K562 (cell line): ENCODE measurements at regions not wholly inside any gene's neighbourhood (a gene's known extent, or its start where the extent isn't known, plus 50 kb on each side); places are given as distances from the start of the nearest gene placed in this dataset.

Source experiments
- ATAC-seq: fragments of 200-7000 bp; cut with Tn5 transposase; 3 replicates; pipeline ENCODE4 v1.9.1; 2020; ENCODE audit warnings: moderate library complexity
- BruUV-seq: library from RNA; stranded (reverse); fragments of 400-500 nt; replicated peaks from 2 replicates; lab custom pipeline; 2021; lab: Mats Ljungman, UMichigan
- CTCF ChIA-PET: fragments of 300-600 bp; formaldehyde crosslinking; extraction: SDS; loops from one replicate; lab custom pipeline; 2021; ENCODE audit warnings: low intra/inter-chr PET ratio; lab: Yijun Ruan, JAX
- POLR2A ChIA-PET: fragments of 300-600, 350-650 bp; sonication (Branson Sonifier 250); formaldehyde crosslinking; extraction: SDS; loops from one replicate; lab custom pipeline; 2021; ENCODE audit warnings: antibody characterized with exemption, inconsistent platforms; lab: Yijun Ruan, JAX
- DNase-seq, 4 experiments: peaks; one replicate each; pipeline versions ENCODE4 v3.0.0 to v3.0.0-alpha.2; 2011 to 2018; ENCODE audit warnings: low spot score in 3 of 4, mixed read lengths in 3 of 4; ENCODE audit errors: extremely low read depth in 1 of 4
- FAIRE-seq: peaks from 2 replicates; lab custom pipeline; 2011; peaks lifted over from hg19 to GRCh38; lab: Jason Lieb, UNC
- H2AFZ ChIP-seq: 2 replicates; pipeline ENCODE4 v1.6.0; 2011; ENCODE audit warnings: low read depth, low read length, control low read depth, inconsistent platforms
- H3K27ac ChIP-seq: fragments of 200-600 bp; 3 replicates; pipeline ENCODE4 v1.8.0; 2011; ENCODE audit warnings: low read depth, mild to moderate bottlenecking, control low read depth, inconsistent platforms, low read length, moderate library complexity, mixed read lengths; ENCODE audit errors: extremely low read depth
- H3K27me3 ChIP-seq, 2 experiments: fragments of 300-600 bp in 1 of 2; 2 replicates in 1 of 2; 3 replicates in 1 of 2; pipeline versions ENCODE4 v1.6.0 to v1.8.0; 2011; ENCODE audit warnings: inconsistent platforms in 2 of 2, low read length in 2 of 2, mild to moderate bottlenecking in 1 of 2, mixed read lengths in 1 of 2, moderate library complexity in 1 of 2; ENCODE audit not compliant: control insufficient read depth in 2 of 2, insufficient read depth in 2 of 2
- H3K36me3 ChIP-seq: fragments of 300-600 bp; 3 replicates; pipeline ENCODE4 v1.8.0; 2011; ENCODE audit warnings: mild to moderate bottlenecking, low read length, inconsistent platforms; ENCODE audit not compliant: control insufficient read depth, insufficient read depth
- H3K4me1 ChIP-seq, 2 experiments: fragments of 200-600 bp in 1 of 2; replicated peaks in 1 of 2; 2 replicates in 1 of 2; 3 replicates in 1 of 2; pipeline versions ENCODE4 v1.5.1 to v1.8.0; 2011; ENCODE audit warnings: inconsistent platforms in 2 of 2, low read length in 2 of 2, mild to moderate bottlenecking in 1 of 2, mixed read lengths in 1 of 2, moderate library complexity in 1 of 2; ENCODE audit not compliant: control insufficient read depth in 2 of 2, insufficient read depth in 2 of 2
- H3K4me2 ChIP-seq: 2 replicates; pipeline ENCODE4 v1.6.1; 2011; ENCODE audit warnings: low read length, control low read depth, inconsistent platforms, mixed read lengths; ENCODE audit not compliant: insufficient read depth
- H3K4me3 ChIP-seq: fragments of 200-600 bp; sonication (generic), shearing (Covaris generic); 2 replicates; pipeline ENCODE4 v1.5.1; 2016; ENCODE audit warnings: control low read depth, inconsistent platforms
- H3K79me2 ChIP-seq: fragments of 200-600 bp; 3 replicates; pipeline ENCODE4 v1.8.0; 2011; ENCODE audit warnings: low read length, inconsistent platforms; ENCODE audit not compliant: control insufficient read depth, insufficient read depth
- H3K9ac ChIP-seq, 2 experiments: 2 replicates each; pipeline versions ENCODE4 v1.6.0 to v1.6.1; 2011; ENCODE audit warnings: low read depth in 2 of 2, low read length in 2 of 2, control low read depth in 1 of 2, inconsistent platforms in 1 of 2, mild to moderate bottlenecking in 1 of 2, mixed read lengths in 1 of 2; ENCODE audit not compliant: insufficient read depth in 1 of 2
- H3K9me1 ChIP-seq: one replicate; pipeline ENCODE4 v1.6.0; 2011; ENCODE audit warnings: inconsistent platforms, mild to moderate bottlenecking, low read length, moderate library complexity; ENCODE audit not compliant: control insufficient read depth, insufficient read depth
- H3K9me3 ChIP-seq: replicated peaks from 2 replicates; pipeline ENCODE4 v1.5.1; 2011; ENCODE audit warnings: low read depth, low read length, inconsistent platforms; ENCODE audit not compliant: control insufficient read depth, insufficient read depth
- H4K20me1 ChIP-seq: replicated peaks from 2 replicates; pipeline ENCODE4 v1.6.1; 2011; ENCODE audit warnings: low read length, inconsistent platforms, mixed read lengths; ENCODE audit not compliant: control insufficient read depth, insufficient read depth
- ATF1 ChIP-seq, 2 experiments: fragments of 450-650 bp in 1 of 2; IDR thresholded peaks; 2 replicates each; pipeline ENCODE4 v1.6.1; 2016; ENCODE audit warnings: missing compliant biosample characterization in 1 of 2, missing genetic modification characterization in 1 of 2
- ATF2 ChIP-seq: sonication (generic); formaldehyde crosslinking; IDR thresholded peaks from 2 replicates; pipeline ENCODE4 v1.8.1; 2022; ENCODE audit warnings: missing genetic modification reagents
- BRD9 ChIP-seq: fragments of 450-650 bp; IDR thresholded peaks from 2 replicates; pipeline ENCODE4 v1.6.1; 2018; ENCODE audit warnings: low read depth; ENCODE audit not compliant: partially characterized antibody
- CAMTA2 ChIP-seq: fragments of 250-450 bp; sonication (Bioruptor Pico); conservative IDR thresholded peaks from 2 replicates; pipeline ENCODE4 v1.5.1; 2022
- HMG20B ChIP-seq: fragments of 250-450 bp; sonication (Bioruptor Pico); IDR thresholded peaks from 2 replicates; pipeline ENCODE4 v1.5.0; 2021; ENCODE audit warnings: mild to moderate bottlenecking
- KAT7 ChIP-seq: sonication (generic); formaldehyde crosslinking; IDR thresholded peaks from 2 replicates; pipeline ENCODE4 v1.8.0; 2022; ENCODE audit warnings: missing genetic modification reagents, mild to moderate bottlenecking, borderline replicate concordance
- NR2C1 ChIP-seq, 2 experiments: fragments of 450-650 bp; IDR thresholded peaks; 2 replicates each; pipeline ENCODE4 v1.6.1; 2017; ENCODE audit warnings: mild to moderate bottlenecking in 2 of 2, antibody characterized with exemption in 1 of 2, inconsistent platforms in 1 of 2, missing compliant biosample characterization in 1 of 2, missing genetic modification characterization in 1 of 2
- NR2F6 ChIP-seq: fragments of 450-650 bp; formaldehyde crosslinking; IDR thresholded peaks from 2 replicates; pipeline ENCODE4 v1.4.0; 2020; ENCODE audit warnings: mild to moderate bottlenecking
- NR3C1 ChIP-seq: sonication (generic); formaldehyde crosslinking; IDR thresholded peaks from 2 replicates; pipeline ENCODE4 v1.8.1; 2022; ENCODE audit warnings: missing genetic modification reagents
- NR4A1 ChIP-seq, 2 experiments: fragments of 250-450 bp in 1 of 2; fragments of 450-650 bp in 1 of 2; sonication (Bioruptor Pico) in 1 of 2; IDR thresholded peaks; 2 replicates each; pipeline versions ENCODE4 v1.4.0 to v1.6.1; 2016 to 2020; ENCODE audit warnings: mild to moderate bottlenecking in 2 of 2, missing compliant biosample characterization in 1 of 2, missing genetic modification characterization in 1 of 2, moderate library complexity in 1 of 2
- SP2 ChIP-seq: IDR thresholded peaks from 2 replicates; pipeline ENCODE4 v1.6.1; 2011; ENCODE audit warnings: mild to moderate bottlenecking, low read depth, low read length, moderate library complexity; ENCODE audit not compliant: poor library complexity, severe bottlenecking; ENCODE audit errors: extremely low read depth
- ZNF717 ChIP-seq: fragments of 250-450 bp; sonication (Bioruptor Pico); IDR thresholded peaks from 2 replicates; pipeline ENCODE4 v1.5.0; 2021
- ZSCAN32 ChIP-seq: fragments of 450-650 bp; formaldehyde crosslinking; IDR thresholded peaks from 2 replicates; pipeline ENCODE4 v1.4.0; 2020; ENCODE audit warnings: mild to moderate bottlenecking, moderate library complexity
- WGBS: fragments of 100-300 bp; shearing (Covaris generic); methylation state at CpG from one replicate; pipeline ENCODE4 v1.1.6; 2016; ENCODE audit warnings: low coverage, mixed read lengths; ENCODE audit not compliant: insufficient coverage; ENCODE audit errors: missing lambda C conversion rate; 5-methylcytosine and 5-hydroxymethylcytosine counted together
- in situ Hi-C: fragments of 300-500 bp; cut with MboI; formaldehyde crosslinking; loops from 4 replicates; pipeline ENCODE4 v1.15.0; 2018; ENCODE audit warnings: inconsistent platforms, mixed read lengths
- intact Hi-C: fragments of 100-400 bp; cut with micrococcal nuclease; formaldehyde crosslinking; loops from 2 replicates; pipeline ENCODE4 v1.14.2; 2022
- TF ChIP-seq, protein P1 (sequence below): fragments of 450-650 bp; formaldehyde crosslinking; IDR thresholded peaks from 2 replicates; pipeline ENCODE4 v1.4.0; 2020; ENCODE audit warnings: mild to moderate bottlenecking, mixed read lengths

DNA sequence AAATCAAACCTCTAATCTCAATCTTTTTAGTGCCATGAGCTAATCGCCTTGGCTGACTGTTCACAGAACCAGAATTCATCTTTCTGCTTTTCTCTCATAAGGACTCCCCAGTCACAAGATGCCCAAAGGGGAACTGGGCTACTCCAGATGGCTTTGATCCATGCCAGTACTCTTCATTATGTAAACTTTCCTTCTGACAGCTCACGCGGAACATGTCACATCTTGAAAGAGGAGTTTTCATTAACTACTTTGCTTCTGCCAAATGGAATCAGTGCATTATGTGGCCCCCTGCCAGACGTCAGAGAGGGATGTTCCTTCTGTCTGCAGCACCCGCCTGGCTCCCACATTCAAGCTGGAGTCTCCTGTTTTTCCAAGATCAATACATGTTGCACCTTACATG is 142.1 kb upstream of the NMUR2 start:
- no TSS peak for BruUV-seq
- FAIRE-seq (no peak), ATAC-seq (no peak), DNase-seq (no peak)
- Histone ChIP-seq H3K27ac (no peak overlapping the region), H3K4me2 (no peak overlapping the region), H3K9me3 (no peaks in the 10 kb centered on the region), H3K4me3 (no peak overlapping the region), H4K20me1 (no peaks in the 10 kb centered on the region), H3K36me3 (no peaks in the 10 kb centered on the region), H3K9ac (no peak overlapping the region), H3K27me3 (no peaks in the 10 kb centered on the region), H2AFZ (no peak overlapping the region), H3K9me1 (no peaks in the 10 kb centered on the region), H3K79me2 (no peaks in the 10 kb centered on the region), H3K4me1 (no peaks in the 10 kb centered on the region)
- POLR2A ChIA-PET: no interaction called here
- intact Hi-C loops: no loop called here
- 2% methylated on average over 5 of the region's 5 CpGs for WGBS
- TF ChIP-seq ATF1 (CRISPR knock-in tag; IDR thresholded peaks at IDR 0.05) (no peak), ATF1 (tag; IDR thresholded peaks at IDR 0.05) (no peak), SP2 (no peak)
- TF ChIP-seq, protein P1, sequence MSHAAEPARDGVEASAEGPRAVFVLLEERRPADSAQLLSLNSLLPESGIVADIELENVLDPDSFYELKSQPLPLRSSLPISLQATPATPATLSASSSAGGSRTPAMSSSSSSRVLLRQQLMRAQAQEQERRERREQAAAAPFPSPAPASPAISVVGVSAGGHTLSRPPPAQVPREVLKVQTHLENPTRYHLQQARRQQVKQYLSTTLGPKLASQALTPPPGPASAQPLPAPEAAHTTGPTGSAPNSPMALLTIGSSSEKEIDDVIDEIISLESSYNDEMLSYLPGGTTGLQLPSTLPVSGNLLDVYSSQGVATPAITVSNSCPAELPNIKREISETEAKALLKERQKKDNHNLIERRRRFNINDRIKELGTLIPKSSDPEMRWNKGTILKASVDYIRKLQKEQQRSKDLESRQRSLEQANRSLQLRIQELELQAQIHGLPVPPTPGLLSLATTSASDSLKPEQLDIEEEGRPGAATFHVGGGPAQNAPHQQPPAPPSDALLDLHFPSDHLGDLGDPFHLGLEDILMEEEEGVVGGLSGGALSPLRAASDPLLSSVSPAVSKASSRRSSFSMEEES (CRISPR knock-in tag): no peak
- in situ Hi-C loops: no loop called here
- CTCF ChIA-PET: no interaction called here

- CTCF ChIA-PET: no interaction called here
- H3K9me3 ChIP-seq: no peaks in the 10 kb centered on the region
- no peaks in the 10 kb centered on the region for H3K4me1 ChIP-seq
- no peak overlapping the region for H3K27ac ChIP-seq
- H3K4me2 ChIP-seq: no peak overlapping the region
- no peak overlapping the region for H2AFZ ChIP-seq
- H3K27me3 ChIP-seq: no peaks in the 10 kb centered on the region
- no peaks in the 10 kb centered on the region for H3K36me3 ChIP-seq
- no peak overlapping the region for H3K4me3 ChIP-seq
- no peaks in the 10 kb centered on the region for H4K20me1 ChIP-seq
- no peaks in the 10 kb centered on the region for H3K79me2 ChIP-seq
- POLR2A ChIA-PET: no interaction called here
- in situ Hi-C loops: no loop called here
- 0% methylated on average over 2 of the region's 2 CpGs for WGBS
- ATAC-seq (no peak), DNase-seq (no peak), FAIRE-seq (no peak)
- H3K9me1 ChIP-seq: no peaks in the 10 kb centered on the region
- no TSS peak for BruUV-seq
- intact Hi-C loops: no loop called here
- no peak overlapping the region for H3K9ac ChIP-seq
- TF ChIP-seq ZNF717 (CRISPR knock-in tag): no peak
- TF ChIP-seq NR4A1 (CRISPR knock-in tag; IDR thresholded peaks at IDR 0.05): no peak
- no peak for TF ChIP-seq NR4A1 (tag; IDR thresholded peaks at IDR 0.05)
- TF ChIP-seq KAT7 (CRISPR knock-in tag): no peak
- TF ChIP-seq CAMTA2 (CRISPR knock-in tag): no peak
- TF ChIP-seq NR3C1: no peak
- no peak for TF ChIP-seq ZSCAN32 (CRISPR knock-in tag)
- no peak for TF ChIP-seq ATF2 (CRISPR knock-in tag)
- no peak for TF ChIP-seq NR2F6 (CRISPR knock-in tag)
- no peak for TF ChIP-seq BRD9
- no peak for TF ChIP-seq NR2C1 (IDR thresholded peaks at IDR 0.05)
- TF ChIP-seq NR2C1 (tag; IDR thresholded peaks at IDR 0.05): no peak
- TF ChIP-seq HMG20B: no peak
Observed at GRCh38 chr5:152549709-152550108, 144.6 kb upstream of the NMUR2 start.
